ENCODE measurements at regions not wholly inside any gene's neighbourhood (a gene's known extent, or its start where the extent isn't known, plus 50 kb on each side); places are given as distances from the start of the nearest gene placed in this dataset.

DNA sequence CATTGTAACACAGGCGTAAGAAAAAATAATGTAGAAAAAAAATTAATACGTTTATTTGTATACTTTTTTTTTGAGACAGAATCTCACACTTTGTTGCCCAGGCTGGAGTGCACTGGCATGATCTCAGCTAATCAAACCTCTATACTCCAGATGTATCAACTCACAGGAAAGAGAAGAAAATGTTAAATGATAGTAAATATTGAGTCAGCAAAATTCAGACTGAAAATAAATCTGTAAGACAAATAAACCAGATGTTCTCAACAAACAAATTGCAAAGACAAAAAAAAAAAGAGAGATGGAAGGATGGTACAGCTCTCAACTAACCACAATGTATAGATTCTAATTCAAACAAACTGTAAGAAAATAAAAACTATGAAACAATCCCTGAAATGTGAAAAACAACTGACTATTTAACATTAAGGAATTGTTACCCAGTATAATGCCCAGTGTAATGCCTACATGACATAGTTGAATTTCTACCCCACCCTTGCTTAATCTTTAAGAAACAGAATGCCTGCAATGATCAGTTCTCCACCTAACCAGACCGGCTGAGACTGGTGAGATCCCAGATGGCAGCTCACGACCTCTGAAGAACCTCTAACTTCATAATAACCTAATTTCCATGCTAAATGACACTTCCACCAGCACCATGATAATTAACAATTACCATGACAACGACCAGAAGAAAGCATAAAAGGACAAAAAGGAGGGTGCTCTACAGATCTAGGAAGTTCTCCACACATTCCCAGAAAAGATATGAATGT lies 272.0 kb upstream of the GNAI1 start:
- Histone ChIP-seq H3K4me3 (no peak overlapping the region), H3K27me3 (no peaks in the 10 kb centered on the region), H3K9me3 (no peaks in the 10 kb centered on the region), H3K36me3 (no peaks in the 10 kb centered on the region), H3K4me1 (no peaks in the 10 kb centered on the region), H3K27ac (no peak overlapping the region)
- TF ChIP-seq, protein P1, sequence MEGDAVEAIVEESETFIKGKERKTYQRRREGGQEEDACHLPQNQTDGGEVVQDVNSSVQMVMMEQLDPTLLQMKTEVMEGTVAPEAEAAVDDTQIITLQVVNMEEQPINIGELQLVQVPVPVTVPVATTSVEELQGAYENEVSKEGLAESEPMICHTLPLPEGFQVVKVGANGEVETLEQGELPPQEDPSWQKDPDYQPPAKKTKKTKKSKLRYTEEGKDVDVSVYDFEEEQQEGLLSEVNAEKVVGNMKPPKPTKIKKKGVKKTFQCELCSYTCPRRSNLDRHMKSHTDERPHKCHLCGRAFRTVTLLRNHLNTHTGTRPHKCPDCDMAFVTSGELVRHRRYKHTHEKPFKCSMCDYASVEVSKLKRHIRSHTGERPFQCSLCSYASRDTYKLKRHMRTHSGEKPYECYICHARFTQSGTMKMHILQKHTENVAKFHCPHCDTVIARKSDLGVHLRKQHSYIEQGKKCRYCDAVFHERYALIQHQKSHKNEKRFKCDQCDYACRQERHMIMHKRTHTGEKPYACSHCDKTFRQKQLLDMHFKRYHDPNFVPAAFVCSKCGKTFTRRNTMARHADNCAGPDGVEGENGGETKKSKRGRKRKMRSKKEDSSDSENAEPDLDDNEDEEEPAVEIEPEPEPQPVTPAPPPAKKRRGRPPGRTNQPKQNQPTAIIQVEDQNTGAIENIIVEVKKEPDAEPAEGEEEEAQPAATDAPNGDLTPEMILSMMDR (IDR thresholded peaks at IDR 0.05) = no peak
- DNase-seq (ENCODE audit: low spot score in 2 of 2) = no peak
- intact Hi-C loops (cut with DNase I) = no loop called here

DNA sequence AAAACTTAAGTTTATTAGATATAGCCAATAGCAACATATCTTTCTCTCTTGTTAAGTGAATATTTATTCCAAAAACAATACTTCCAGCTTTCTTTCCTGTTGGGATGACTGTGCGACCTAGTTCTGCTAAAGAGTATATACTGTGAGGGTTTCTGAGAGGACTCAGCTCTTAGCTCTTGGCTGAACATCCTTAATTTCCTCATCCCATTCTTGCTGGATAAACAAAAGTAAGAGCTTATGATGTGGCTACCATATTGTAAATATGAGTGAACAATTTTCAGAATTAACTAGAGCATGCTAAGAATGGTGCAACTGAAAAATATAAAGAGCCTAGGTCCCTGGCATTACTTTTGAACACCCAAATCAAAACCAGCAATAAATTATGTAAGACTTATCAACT lies 279.5 kb upstream of the GNAI1 start:
- Histone ChIP-seq H3K4me3 (no peak overlapping the region), H3K36me3 (no peaks in the 10 kb centered on the region), H3K27me3 (no peaks in the 10 kb centered on the region), H3K27ac (no peak overlapping the region), H3K4me1 (no peaks in the 10 kb centered on the region), H3K9me3 (no peaks in the 10 kb centered on the region)
- intact Hi-C loops (cut with DNase I) = no loop called here
- TF ChIP-seq, protein P1 (IDR thresholded peaks at IDR 0.05) = no peak
- DNase-seq (ENCODE audit: low spot score in 2 of 2) = no peak

DNA sequence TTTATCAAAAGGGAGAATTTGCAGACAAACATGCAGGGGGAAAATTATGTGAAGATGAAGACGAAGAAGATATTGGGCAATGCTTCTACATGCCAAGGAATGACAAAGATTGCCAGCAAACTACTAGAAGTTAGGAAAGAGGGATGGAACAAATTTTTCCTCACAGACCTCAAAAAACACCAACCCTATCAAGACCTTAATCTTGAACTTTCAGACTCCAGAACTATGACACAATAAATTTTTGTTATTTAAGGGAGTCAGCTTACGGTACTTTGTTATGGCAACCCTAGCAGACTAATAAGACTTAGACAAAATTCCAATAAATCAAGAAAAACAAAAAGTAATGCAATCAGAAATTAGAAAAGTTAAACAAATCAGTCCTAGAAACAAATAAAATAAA lies 280.0 kb upstream of the GNAI1 start:
- Histone ChIP-seq H3K27ac (no peak overlapping the region), H3K4me1 (no peaks in the 10 kb centered on the region), H3K4me3 (no peak overlapping the region), H3K36me3 (no peaks in the 10 kb centered on the region), H3K9me3 (no peaks in the 10 kb centered on the region), H3K27me3 (no peaks in the 10 kb centered on the region)
- no peak for DNase-seq (ENCODE audit: low spot score in 2 of 2)
- TF ChIP-seq, protein P1 (IDR thresholded peaks at IDR 0.05) = no peak
- intact Hi-C loops (cut with DNase I) = no loop called here

DNA sequence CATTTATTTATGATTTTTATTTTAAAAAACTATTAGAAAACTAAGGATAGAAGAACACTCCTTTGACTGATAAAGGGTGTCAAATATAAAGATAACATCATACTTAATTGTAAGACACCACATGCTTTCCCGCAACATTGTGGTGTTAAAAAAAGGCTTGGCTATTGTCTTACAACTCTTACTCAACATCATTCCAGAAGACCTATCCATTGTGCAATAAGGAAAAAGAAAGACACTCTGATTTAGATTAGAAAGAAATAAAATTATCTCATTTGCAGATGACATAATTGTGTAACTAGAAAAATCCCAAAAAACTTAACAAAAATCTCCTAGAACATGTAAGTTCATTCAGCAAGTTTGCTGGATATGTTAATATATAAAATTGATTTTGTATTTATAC lies 296.7 kb upstream of the GNAI1 start:
- Histone ChIP-seq H3K4me3 (no peak overlapping the region), H3K9me3 (no peaks in the 10 kb centered on the region), H3K36me3 (no peaks in the 10 kb centered on the region), H3K27me3 (no peaks in the 10 kb centered on the region), H3K4me1 (no peaks in the 10 kb centered on the region), H3K27ac (no peak overlapping the region)
- intact Hi-C loops (cut with DNase I) = no loop called here
- TF ChIP-seq, protein P1 (IDR thresholded peaks at IDR 0.05) = no peak
- no peak for DNase-seq (ENCODE audit: low spot score in 2 of 2)

DNA sequence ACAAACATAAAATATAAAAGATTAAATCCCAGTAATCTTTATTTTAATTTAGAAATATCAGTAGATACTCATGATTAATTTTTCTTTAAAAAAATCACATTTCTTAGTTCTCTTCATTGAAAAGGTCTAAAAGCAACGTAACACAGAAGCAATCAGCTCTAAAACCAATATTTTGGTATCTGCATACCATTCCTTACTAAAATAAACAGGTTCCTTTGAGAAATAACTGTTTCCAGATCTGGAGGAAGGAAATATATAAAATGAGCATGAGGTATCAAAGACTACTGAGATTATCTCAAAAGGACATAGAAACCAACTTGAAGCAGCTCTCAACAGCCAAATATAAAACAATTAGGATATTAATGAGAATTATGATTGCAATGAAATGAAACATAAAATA lies 301.0 kb upstream of the GNAI1 start:
- Histone ChIP-seq H3K36me3 (no peaks in the 10 kb centered on the region), H3K9me3 (no peaks in the 10 kb centered on the region), H3K4me1 (no peaks in the 10 kb centered on the region), H3K27me3 (no peaks in the 10 kb centered on the region), H3K4me3 (no peak overlapping the region), H3K27ac (no peak overlapping the region)
- intact Hi-C loops (cut with DNase I) = no loop called here
- TF ChIP-seq, protein P1 (IDR thresholded peaks at IDR 0.05) = no peak
- DNase-seq (ENCODE audit: low spot score in 2 of 2) = no peak

DNA sequence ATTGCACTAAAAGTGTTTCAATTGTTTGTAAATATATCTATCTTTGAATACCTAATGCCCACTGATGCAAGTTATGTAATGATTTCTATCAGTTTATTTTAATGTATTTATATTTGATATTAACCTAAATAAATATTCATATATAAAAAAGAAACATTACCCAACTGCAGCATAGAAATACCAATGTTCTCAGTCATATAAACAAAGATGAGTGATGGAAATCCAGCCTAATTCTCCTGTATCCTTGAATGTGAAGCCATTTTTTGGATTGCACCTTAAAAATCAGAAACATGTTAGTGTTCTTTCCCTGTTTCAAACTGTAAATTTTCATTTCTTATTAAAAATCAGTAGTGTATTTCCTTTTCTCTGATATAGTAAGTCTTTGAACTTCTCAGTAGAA lies 305.8 kb upstream of the GNAI1 start:
- no peaks in the 10 kb centered on the region for H3K36me3 ChIP-seq
- H3K27ac ChIP-seq = no peak overlapping the region
- no peak for DNase-seq (ENCODE audit: low spot score in 2 of 2)
- no peaks in the 10 kb centered on the region for H3K9me3 ChIP-seq
- H3K4me1 ChIP-seq = no peaks in the 10 kb centered on the region
- intact Hi-C loops (cut with DNase I) = no loop called here
- TF ChIP-seq, protein P1 (IDR thresholded peaks at IDR 0.05) = no peak
- no peak overlapping the region for H3K4me3 ChIP-seq
- H3K27me3 ChIP-seq = no peaks in the 10 kb centered on the region

Data from ascending aorta (tissue), 2 donors.